ENCODE measurements at regions not wholly inside any gene's neighbourhood (a gene's known extent, or its start where the extent isn't known, plus 50 kb on each side); places are given as distances from the start of the nearest gene placed in this dataset.

DNA sequence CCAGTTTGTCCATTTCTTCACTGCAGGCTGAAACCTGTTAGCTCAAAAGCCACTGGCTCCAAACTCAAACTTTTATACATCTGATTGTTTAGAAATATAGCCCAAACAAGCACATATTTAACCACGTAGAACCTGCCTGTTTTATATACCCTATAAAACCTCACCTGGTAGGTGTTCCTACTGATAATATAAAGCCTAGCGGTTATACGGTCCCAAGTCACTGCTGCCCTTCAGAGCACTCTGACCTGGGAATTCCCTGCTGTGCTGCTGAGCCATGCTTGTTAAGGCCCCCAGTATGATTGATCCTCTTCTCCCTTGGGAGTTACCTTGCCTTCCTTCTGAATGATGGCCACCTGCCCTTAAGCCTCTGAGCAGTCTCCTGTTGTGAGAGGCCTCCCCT, 432.8 kb upstream of the LCORL start:
- TF ChIP-seq SCMH1 (CRISPR knock-in tag; IDR thresholded peaks at IDR 0.05; ENCODE audit: borderline replicate concordance) (no peak), TBP (CRISPR knock-in tag; IDR thresholded peaks at IDR 0.05) (no peak), SRF (IDR thresholded peaks at IDR 0.05; ENCODE audit: low read depth, low read length) (no peak), ZNF274 (CRISPR knock-in tag; IDR thresholded peaks at IDR 0.05) (no peak), NR2C2 (CRISPR knock-in tag; IDR thresholded peaks at IDR 0.05; ENCODE audit: borderline replicate concordance) (no peak), ZNF546 (CRISPR knock-in tag; conservative IDR thresholded peaks at IDR 0.05) (no peak), MYC (CRISPR knock-in tag; IDR thresholded peaks at IDR 0.05; ENCODE audit: borderline replicate concordance) (no peak), POLR2AphosphoS5 (IDR thresholded peaks at IDR 0.05; ENCODE audit: low read depth, low read length) (no peak)
- TF ChIP-seq, protein P1, sequence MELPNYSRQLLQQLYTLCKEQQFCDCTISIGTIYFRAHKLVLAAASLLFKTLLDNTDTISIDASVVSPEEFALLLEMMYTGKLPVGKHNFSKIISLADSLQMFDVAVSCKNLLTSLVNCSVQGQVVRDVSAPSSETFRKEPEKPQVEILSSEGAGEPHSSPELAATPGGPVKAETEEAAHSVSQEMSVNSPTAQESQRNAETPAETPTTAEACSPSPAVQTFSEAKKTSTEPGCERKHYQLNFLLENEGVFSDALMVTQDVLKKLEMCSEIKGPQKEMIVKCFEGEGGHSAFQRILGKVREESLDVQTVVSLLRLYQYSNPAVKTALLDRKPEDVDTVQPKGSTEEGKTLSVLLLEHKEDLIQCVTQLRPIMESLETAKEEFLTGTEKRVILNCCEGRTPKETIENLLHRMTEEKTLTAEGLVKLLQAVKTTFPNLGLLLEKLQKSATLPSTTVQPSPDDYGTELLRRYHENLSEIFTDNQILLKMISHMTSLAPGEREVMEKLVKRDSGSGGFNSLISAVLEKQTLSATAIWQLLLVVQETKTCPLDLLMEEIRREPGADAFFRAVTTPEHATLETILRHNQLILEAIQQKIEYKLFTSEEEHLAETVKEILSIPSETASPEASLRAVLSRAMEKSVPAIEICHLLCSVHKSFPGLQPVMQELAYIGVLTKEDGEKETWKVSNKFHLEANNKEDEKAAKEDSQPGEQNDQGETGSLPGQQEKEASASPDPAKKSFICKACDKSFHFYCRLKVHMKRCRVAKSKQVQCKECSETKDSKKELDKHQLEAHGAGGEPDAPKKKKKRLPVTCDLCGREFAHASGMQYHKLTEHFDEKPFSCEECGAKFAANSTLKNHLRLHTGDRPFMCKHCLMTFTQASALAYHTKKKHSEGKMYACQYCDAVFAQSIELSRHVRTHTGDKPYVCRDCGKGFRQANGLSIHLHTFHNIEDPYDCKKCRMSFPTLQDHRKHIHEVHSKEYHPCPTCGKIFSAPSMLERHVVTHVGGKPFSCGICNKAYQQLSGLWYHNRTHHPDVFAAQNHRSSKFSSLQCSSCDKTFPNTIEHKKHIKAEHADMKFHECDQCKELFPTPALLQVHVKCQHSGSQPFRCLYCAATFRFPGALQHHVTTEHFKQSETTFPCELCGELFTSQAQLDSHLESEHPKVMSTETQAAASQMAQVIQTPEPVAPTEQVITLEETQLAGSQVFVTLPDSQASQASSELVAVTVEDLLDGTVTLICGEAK (IDR thresholded peaks at IDR 0.05): no peak
- TF ChIP-seq, protein P1 (CRISPR knock-in tag; IDR thresholded peaks at IDR 0.05): no peak
- TF ChIP-seq, protein P2, sequence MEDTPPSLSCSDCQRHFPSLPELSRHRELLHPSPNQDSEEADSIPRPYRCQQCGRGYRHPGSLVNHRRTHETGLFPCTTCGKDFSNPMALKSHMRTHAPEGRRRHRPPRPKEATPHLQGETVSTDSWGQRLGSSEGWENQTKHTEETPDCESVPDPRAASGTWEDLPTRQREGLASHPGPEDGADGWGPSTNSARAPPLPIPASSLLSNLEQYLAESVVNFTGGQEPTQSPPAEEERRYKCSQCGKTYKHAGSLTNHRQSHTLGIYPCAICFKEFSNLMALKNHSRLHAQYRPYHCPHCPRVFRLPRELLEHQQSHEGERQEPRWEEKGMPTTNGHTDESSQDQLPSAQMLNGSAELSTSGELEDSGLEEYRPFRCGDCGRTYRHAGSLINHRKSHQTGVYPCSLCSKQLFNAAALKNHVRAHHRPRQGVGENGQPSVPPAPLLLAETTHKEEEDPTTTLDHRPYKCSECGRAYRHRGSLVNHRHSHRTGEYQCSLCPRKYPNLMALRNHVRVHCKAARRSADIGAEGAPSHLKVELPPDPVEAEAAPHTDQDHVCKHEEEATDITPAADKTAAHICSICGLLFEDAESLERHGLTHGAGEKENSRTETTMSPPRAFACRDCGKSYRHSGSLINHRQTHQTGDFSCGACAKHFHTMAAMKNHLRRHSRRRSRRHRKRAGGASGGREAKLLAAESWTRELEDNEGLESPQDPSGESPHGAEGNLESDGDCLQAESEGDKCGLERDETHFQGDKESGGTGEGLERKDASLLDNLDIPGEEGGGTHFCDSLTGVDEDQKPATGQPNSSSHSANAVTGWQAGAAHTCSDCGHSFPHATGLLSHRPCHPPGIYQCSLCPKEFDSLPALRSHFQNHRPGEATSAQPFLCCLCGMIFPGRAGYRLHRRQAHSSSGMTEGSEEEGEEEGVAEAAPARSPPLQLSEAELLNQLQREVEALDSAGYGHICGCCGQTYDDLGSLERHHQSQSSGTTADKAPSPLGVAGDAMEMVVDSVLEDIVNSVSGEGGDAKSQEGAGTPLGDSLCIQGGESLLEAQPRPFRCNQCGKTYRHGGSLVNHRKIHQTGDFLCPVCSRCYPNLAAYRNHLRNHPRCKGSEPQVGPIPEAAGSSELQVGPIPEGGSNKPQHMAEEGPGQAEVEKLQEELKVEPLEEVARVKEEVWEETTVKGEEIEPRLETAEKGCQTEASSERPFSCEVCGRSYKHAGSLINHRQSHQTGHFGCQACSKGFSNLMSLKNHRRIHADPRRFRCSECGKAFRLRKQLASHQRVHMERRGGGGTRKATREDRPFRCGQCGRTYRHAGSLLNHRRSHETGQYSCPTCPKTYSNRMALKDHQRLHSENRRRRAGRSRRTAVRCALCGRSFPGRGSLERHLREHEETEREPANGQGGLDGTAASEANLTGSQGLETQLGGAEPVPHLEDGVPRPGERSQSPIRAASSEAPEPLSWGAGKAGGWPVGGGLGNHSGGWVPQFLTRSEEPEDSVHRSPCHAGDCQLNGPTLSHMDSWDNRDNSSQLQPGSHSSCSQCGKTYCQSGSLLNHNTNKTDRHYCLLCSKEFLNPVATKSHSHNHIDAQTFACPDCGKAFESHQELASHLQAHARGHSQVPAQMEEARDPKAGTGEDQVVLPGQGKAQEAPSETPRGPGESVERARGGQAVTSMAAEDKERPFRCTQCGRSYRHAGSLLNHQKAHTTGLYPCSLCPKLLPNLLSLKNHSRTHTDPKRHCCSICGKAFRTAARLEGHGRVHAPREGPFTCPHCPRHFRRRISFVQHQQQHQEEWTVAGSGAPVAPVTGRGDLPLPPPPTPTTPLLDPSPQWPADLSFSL (CRISPR knock-in tag; IDR thresholded peaks at IDR 0.05): no peak
- TF ChIP-seq, protein P3, sequence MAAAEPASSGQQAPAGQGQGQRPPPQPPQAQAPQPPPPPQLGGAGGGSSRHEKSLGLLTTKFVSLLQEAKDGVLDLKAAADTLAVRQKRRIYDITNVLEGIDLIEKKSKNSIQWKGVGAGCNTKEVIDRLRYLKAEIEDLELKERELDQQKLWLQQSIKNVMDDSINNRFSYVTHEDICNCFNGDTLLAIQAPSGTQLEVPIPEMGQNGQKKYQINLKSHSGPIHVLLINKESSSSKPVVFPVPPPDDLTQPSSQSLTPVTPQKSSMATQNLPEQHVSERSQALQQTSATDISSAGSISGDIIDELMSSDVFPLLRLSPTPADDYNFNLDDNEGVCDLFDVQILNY (CRISPR knock-in tag; conservative IDR thresholded peaks at IDR 0.05): no peak

All from HepG2 (cell line).